SIG-M5 treated with dmso at 0.1 percent for 504 hours (cell line): ENCODE measurements at regions not wholly inside any gene's neighbourhood (a gene's known extent, or its start where the extent isn't known, plus 50 kb on each side); places are given as distances from the start of the nearest gene placed in this dataset.
"Not testable (repeated sequence)": the region's sequence is repeated elsewhere in the genome, so short reads cannot be mapped to it uniquely, and the experiment has no call there.

Experiments
- DNase-seq: peaks from one replicate; lab custom pipeline; 2025; ENCODE audit not compliant: unreplicated experiment; lab: John Stamatoyannopoulos, UW

DNA sequence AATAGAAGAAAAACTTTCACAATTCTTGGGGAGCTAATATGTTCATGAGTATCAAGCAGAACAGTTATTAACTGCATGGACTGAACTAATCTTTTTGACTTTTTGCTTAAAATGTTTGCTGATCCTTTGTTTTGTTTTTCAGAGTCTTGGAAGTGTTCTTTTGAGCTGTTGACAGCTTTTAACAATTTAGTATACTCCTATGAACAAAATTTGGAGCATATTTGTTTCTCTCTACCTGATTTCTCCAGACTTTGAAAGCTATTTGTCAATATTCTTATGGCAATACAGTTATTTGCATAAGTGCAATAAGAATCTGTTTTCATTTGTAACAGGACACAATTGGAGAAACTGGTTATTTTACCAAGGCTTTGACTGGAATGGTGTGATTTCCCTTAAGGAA, 192.0 kb upstream of the ETV3 start:
- DNase-seq: not testable (repeated sequence)

DNA sequence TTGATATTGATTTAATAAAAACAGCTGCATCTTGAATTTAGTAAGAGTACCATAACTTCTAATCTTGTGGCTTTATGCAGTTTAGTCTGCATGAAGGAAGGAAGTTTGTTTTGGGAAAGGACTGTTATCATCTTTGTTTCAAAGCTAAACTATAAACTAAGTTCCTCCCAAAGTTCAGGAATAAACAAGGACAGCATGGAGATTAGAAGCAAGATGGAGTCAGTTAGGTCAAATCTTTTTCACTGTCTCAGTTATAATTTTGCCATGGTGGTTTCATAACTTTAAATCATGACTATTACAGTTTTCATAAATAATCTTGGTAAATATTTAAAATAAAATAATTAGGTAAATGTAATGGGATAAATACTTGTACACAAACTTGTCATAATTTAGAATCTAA, 189.9 kb upstream of the ETV3 start:
- DNase-seq: not testable (repeated sequence)

DNA sequence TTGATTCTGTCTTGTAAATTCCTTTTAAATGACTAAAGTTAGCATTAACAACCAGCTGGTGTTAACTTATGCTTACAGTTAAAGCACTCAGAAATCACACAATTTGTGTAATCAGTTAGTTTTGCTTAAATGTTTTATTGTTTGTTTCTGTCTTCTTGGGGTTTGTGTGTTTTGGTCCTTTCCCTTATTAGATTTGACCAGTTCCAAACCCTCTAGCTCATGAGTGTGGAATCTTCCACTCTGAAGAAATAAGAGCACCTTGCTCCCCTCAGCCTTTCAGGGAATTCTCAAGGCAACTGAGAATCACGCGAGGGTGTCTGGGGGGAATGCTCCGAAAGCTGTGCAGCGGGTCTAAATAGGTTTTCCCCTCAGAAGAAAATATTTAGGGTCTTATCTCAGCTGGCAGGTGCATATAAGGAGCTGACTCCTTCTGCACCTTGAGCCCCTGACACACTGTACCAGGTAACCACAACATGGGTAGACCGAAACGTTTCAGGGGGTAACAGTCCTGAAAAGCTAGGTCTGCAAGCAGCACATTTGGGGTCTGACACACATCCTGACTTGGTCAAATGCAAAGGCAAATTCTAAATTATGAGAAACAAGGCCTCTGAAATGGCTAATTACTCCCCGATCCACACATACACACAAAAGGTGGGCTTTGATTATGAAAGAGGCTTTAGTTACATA, 188.1 kb upstream of the ETV3 start:
- DNase-seq: no peak

DNA sequence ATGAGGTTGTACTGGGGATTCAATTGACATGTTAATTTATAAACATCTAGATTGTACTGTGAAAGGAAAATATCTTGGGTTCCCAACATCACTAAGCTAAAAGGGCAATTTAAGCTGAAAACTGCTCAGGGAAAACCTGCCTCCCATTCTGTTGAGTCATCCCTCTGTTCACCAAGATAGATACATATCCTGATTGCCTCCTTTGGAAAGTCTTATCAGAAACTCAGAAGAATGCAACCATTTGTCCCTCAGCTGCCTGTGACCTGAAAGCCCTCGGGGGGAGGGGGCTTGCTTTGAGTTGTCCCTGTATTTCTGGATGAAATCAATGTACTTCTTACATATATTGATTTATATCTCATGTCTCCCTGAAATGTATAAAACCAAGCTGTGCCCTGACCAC, 187.0 kb upstream of the ETV3 start:
- DNase-seq: no peak

DNA sequence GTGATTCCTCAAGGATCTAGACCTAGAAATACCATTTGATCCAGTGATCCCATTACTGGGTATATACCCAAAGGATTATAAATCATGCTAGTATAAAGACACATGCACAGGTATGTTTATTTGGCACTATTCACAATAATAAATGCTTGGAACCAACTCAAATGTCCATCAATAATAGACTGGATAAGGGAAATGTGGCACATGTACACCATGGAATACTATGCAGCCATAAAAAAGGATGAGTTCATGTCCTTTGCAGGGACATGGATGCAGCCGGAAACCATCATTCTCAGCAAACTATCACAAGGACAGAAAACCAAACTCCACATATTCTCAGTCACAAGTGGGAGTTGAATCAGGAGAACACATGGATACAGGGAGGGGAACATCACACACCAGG, 183.8 kb upstream of the ETV3 start:
- not testable (repeated sequence) for DNase-seq

DNA sequence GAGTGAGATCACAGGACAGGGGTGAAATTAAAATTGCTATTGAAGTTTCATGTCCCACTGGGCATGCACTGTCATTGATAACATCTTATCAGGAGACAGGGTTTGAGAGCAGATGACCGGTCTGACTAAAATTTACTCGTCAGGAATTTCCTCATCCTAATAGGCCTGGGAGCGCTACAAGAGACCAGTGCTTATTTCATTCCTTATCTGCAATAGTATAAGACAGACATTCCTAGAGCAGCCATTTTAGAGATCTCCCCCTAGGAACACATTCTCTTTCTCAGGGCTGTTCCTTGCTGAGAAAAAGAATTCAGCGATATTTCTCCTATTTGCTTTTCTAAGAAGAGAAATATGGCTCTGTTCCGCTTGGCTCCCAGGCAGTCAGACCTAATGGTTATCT, 181.4 kb upstream of the ETV3 start:
- no peak for DNase-seq

DNA sequence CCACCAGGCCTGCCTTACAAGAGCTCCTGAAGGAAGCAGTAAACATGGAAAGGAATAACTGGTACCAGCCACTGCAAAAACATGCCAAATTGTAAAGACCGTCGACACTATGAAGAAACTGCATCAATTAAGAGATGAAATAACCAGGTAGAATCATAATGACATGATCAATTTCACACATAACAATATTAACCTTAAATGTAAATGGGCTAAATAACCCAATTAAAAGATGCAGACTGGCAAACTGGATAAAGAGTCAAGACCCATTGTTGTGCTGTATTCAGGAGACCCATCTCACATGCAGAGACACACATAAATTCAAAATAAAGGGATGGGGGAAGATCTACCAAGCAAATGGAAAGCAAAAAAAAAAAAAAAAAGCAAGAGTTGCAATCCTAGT, 179.0 kb upstream of the ETV3 start:
- DNase-seq: not testable (repeated sequence)

DNA sequence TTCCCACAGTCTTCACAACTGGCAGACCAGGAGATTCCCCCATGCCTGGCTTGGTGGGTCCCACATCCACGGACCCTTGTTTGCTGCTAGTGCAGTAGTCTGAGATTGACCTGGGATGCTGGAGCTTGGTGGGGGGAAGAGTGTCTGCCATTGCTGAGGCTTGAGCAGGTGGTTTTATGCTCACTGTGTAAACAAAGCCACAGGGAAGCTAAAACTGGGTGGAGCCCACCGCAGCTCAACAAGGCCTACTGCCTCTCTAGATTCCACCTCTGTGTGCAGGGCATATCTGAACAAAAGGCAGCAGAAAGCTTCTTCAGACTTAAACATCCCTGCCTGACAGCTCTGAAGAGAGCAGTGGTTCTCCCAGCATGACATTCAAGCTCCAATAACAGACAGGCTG, 177.3 kb upstream of the ETV3 start:
- no peak for DNase-seq

DNA sequence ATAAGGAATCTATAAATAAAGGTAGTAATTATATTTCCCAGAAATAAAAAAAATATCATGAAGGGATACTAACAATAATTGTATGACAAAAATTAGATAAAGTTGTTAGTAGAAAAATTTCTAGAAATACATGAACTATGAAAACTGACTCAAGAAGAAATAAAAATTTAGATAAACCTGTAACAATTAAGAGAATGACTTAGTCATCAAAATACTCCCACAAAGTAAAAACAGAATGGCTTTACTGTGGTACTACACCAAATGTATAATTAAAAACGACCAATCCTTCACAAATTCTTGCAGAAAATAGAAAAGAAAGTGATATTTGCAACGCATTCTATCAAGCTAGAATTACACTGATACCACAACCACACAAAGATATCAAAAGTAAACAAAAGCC, 176.2 kb upstream of the ETV3 start:
- DNase-seq: no peak

DNA sequence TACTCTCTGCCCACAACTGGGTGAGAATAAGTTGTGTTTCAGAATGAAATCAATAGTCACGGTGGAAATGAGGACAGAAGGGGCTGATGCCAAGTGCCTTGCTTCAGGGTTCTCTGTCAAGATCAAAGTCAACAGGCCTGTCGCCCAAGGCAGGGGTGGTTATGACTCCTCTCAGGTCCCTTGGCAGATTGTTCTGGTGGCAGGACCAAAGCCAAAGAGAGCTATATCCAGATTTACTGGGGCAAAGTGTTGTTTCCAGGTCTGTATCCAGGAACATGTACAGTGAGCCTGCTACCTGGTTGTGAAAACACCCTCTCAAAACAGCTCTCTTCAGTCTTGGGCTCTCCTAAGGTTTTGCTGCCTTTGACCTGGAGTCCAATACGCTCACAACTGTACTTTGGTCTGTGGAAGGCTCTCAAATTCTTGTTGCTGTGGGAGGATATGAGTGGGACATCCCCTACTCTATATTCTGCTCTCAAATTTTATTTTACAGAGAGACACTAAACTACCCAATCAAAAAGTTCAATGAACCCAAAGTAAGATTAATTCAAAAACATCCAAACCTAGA, 175.1 kb upstream of the ETV3 start:
- no peak for DNase-seq

DNA sequence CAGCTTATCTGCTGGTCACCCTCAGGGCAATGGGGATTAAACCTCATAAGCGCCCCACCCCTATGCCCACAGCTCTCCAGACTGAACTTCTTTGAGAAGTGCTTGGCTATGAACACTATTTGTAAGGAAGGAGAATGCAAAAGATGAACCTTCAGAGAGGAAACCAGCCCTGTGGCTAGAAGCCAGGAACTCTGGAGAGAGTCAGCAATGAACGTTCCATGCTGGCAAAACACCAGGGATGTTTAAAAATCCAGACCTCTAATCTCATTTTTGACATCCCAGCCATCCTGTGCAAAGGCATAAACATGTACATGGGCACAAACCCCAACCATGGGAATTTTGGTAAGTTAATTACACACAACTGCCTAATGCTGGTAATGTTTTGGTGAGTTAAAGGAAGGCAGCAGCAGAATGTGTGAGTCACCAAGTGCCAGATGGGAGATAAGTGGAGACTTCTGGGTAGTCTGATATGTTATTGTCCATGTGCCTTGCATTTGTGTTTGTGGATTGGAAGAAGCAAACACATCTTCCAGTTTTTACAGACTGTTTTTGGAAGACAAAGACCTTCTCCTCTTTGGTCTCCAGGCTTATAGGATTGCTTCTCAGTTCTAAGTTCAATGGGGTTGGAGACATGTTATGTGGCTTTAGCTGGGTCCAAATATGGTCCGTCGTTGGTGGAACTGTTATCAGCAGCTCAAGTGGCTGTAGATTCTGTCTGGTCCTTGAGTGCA, 174.1 kb upstream of the ETV3 start:
- DNase-seq: no peak

DNA sequence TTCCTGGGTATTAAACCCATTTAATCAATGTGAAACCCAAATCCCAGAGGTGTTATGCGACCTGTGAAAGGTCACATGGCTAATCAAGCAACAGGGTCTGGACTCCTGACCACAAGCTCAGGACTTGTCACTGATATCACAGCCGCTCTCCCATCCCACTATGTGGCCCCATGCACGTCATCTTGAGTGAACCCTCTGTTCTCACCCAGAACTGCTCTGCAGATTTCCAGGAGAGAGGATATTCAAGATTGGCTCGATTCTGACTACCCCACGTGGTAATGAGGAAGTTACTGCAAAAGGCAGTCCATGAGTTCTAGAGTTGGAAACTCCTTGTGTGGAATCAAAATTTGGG, 173.5 kb upstream of the ETV3 start:
- no peak for DNase-seq

DNA sequence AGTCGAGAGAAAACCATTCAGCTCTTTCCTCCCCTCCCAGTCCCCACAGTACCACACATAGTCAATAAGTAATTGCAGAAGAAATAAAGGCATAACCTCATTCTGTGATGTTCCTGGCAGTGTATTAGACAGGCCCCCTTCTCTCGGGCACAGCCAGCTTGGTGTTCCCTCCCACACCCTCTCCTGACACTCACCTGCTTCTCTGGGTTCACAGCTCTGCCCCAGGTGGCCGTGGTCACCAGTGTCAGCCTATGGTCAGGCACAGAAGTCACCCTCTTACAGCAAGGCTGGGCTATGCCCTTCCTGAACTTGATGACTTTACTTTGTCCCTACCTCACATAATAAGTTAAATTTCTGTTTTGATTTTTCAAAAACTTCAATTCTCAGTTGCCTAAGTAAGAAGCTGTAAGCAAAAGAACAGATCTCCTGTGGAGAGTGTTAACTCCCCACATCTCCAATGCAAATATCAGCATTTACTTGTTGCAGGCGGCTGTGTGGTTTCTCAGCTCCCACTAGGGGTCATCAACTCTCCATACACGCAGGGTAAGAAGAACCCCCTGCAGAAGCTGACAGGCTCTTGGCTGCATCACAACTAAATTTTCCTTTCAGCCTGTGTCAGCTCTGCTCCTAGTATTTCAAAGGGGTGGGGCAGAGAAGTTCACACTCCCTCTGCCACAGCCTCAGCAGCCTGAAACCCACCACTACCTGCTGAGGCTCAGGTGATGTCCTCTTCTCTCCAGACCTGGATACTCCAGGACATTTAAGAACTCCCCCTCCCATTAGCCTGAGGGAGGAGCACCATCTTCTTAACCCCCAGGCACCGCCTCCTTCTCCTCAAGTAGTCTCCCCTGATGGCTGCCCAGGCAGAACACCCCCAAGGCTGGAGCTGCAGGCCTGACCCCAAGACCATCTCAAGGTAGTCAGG, 172.9 kb upstream of the ETV3 start:
- peak; percentile 63 for DNase-seq

DNA sequence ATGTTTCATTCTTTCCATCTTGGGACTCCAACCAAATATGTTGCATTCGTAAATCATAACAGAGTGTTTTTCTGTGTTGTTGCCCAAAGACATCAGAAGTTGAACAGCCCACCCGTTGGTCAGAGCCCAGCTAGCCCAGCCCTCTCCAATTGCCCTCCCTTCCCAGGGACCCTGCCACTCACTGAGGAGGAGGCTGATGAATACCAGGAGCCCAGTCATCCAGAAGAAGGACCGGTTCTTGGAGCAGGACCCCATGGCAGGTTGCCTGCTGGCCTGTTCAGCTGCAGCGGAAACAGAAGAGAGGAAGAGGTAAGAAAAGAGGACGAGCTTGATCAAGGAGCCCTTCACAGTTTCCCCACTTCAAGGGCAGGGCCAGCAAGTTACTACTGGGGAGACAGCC, 172.2 kb upstream of the ETV3 start:
- DNase-seq: no peak

DNA sequence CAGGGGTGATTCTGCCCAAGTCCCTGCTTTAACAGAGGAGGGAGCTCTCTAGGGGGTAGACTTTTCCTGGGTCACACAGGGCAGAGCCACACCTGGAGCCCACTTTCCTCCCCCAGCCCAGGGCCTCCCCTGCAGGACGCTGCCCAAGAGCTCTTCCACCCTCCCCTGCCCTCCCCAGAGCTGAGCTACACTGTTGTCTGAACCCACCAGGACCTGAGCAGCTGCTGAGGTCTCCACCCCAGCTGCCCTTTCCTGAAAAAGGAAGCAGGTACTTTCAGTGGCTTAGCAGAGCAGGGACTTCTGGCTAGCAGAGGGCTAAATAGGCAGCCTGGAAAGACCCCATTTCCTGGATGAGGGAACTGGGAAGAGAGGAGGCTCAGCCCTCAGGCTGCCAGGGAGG, 169.3 kb upstream of the ETV3 start:
- DNase-seq: no peak

DNA sequence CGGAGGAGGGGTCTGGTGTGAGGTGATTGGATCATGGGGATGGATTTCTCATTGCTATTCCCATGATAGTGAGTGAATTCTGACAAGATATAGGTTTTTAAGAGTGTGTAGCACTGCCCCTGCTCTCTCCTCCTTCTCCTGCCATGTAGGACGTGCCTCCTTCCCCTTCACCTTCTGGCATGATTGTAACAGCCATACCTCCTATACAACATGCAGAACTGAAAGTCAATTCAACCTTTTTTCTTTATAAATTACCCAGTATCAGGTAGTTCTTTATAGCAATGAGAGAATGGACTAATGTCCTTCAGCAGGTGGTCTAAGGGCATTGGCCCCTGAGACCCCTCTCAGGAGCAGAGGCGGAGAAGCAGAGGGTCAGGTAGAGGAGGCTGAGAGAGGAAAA, 168.7 kb upstream of the ETV3 start:
- DNase-seq: no peak

DNA sequence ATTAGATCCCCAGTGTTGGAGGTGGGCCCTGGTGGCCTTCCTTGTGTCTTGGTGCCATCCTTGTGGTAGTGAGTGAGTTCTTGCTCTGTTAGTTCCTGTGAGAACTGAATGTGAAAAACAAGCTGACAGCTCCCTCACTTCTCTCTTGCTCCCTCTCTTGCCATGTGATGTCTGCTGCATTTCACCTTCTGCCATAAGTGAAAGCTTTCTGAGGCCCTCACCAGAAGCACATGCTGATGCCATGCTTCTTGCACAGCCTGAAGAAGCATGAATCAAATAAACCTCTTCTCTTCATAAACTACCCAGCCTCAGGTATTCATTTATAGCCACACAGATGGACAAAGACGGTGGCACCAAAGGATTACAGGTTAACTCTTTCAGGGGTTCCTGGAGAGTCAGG, 166.1 kb upstream of the ETV3 start:
- DNase-seq: no peak

DNA sequence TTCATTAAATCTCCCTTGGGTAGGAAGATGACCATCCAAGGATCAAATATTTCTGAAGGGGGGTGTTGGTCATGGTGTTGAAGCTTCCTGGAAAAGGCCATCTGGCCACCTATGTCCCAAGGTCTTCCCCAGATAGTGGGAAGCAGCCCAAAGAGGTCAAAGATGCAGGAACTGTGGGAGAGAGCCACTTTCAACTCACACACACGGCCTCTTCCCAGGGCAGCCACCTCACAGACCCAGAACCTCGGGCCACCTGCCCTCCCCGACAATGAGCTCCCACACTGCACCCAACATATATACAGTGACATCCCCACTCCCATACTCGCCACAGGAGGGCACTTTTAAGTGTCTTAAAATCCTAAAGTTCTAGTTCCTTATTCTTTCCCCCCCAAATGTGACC, 164.5 kb upstream of the ETV3 start:
- peak; percentile 7 for DNase-seq

DNA sequence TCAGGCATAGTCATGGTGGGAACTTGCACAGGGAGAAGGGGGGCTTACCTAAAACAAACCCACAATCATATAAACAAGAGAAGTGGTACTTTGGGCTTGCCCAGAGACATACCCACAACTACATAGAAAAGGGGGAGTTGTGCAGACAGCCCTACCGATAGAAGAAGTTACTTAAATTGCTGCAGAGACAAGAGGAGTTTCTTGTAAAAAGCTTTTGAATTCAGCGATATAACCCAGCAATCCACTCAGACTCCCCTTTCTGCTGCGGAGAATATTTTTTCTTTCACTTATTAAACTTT, 164.0 kb upstream of the ETV3 start:
- DNase-seq: no peak

DNA sequence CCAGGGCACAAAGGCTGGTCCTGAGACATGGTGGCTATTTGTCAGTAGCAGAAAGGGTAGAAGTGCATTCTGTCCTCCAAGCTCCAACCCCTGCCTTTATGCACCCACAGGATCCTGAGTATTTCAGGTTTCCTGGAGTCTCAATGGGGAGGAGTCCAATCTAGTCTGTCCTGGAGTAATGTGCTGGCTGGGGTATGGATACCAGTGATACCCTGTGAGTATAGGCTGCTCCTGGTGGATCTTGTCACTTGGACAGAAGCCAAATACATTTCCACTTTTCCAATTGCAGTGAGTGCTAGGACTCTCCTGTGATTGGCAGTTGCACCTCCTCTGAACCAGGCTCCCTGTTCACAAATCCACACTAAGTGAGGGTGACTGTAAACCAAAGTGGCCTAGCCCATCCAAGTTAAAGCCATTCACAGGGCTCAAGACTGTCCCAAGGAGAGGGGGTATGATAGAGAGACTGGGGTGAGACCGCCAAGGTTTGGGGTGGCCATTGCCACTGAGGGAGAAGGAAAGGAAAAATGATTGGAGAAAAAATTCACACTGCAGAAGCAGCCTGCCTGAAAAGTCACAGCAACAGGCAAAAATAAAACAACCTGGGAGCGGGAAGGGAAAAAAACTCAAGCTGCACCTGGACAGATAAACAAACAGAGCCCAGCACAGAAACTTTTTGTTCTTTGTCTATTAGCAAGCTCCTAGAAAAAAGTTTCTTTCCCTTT, 163.4 kb upstream of the ETV3 start:
- no peak for DNase-seq
